WTC11 (cell line): ENCODE measurements at regions not wholly inside any gene's neighbourhood (a gene's known extent, or its start where the extent isn't known, plus 50 kb on each side); places are given as distances from the start of the nearest gene placed in this dataset.

Source experiments
- ATAC-seq: fragments of 200-7000 bp; cut with Tn5 transposase; 2 replicates; pipeline ENCODE4 v1.10.0; 2021; ENCODE audit warnings: mild to moderate bottlenecking, moderate library complexity
- CTCF ChIA-PET: fragments of 300-600 bp; sonication (Branson Sonifier 250); formaldehyde crosslinking; loops from one replicate; lab custom pipeline; 2021; ENCODE audit warnings: antibody characterized with exemption; lab: Charles Lee
- POLR2A ChIA-PET: fragments of 350-600 bp; sonication (Branson Sonifier 250); formaldehyde crosslinking; loops from one replicate; lab custom pipeline; 2021; ENCODE audit warnings: antibody characterized with exemption; lab: Charles Lee
- DNase-seq: peaks from one replicate; pipeline ENCODE4 v3.0.0; 2021; ENCODE audit warnings: low spot score
- H3K27ac Mint-ChIP-seq: 2 replicates; pipeline ENCODE4 v1.8.0; 2021; ENCODE audit warnings: mixed read lengths
- H3K27me3 Mint-ChIP-seq: 2 replicates; pipeline ENCODE4 v1.8.0; 2021; ENCODE audit warnings: low read depth, mild to moderate bottlenecking, moderate library complexity, mixed read lengths
- H3K36me3 Mint-ChIP-seq: 2 replicates; pipeline ENCODE4 v1.8.0; 2021; ENCODE audit warnings: mixed read lengths
- H3K4me1 Mint-ChIP-seq: 2 replicates; pipeline ENCODE4 v1.8.0; 2022; ENCODE audit warnings: mixed read lengths
- H3K4me3 Mint-ChIP-seq: 2 replicates; pipeline ENCODE4 v1.8.0; 2021; ENCODE audit warnings: mild to moderate bottlenecking, moderate library complexity, mixed read lengths
- H3K9me3 Mint-ChIP-seq: 2 replicates; pipeline ENCODE4 v1.8.0; 2021; ENCODE audit warnings: mixed read lengths
- AR ChIP-seq: fragments of 250-450 bp; sonication (Bioruptor Pico); IDR thresholded peaks from 2 replicates; pipeline ENCODE4 v1.9.0; 2021; ENCODE audit warnings: mild to moderate bottlenecking
- CREB1 ChIP-seq: sonication (generic); formaldehyde crosslinking; IDR thresholded peaks from 2 replicates; pipeline ENCODE4 v1.8.0; 2023; ENCODE audit warnings: mild to moderate bottlenecking, missing genetic modification reagents
- CTCF ChIP-seq: fragments of 200-600 bp; IDR thresholded peaks from 2 replicates; pipeline ENCODE4 v1.8.0; 2022; ENCODE audit warnings: antibody characterized with exemption
- E2F1 ChIP-seq: sonication (generic); formaldehyde crosslinking; IDR thresholded peaks from 2 replicates; pipeline ENCODE4 v1.8.0; 2022; ENCODE audit warnings: mild to moderate bottlenecking, missing genetic modification reagents
- E2F4 ChIP-seq: sonication (generic); formaldehyde crosslinking; IDR thresholded peaks from 2 replicates; pipeline ENCODE4 v1.8.1; 2022; ENCODE audit warnings: low read depth, mild to moderate bottlenecking, moderate library complexity, missing genetic modification reagents, borderline replicate concordance
- E2F5 ChIP-seq: sonication (generic); formaldehyde crosslinking; IDR thresholded peaks from 2 replicates; pipeline ENCODE4 v1.8.1; 2022; ENCODE audit warnings: mild to moderate bottlenecking, moderate library complexity, missing genetic modification reagents
- ELF4 ChIP-seq: sonication (generic); formaldehyde crosslinking; IDR thresholded peaks from 2 replicates; pipeline ENCODE4 v1.8.1; 2022; ENCODE audit warnings: low read depth, mild to moderate bottlenecking, moderate library complexity, missing genetic modification reagents
- ESRRA ChIP-seq: sonication (generic); formaldehyde crosslinking; IDR thresholded peaks from 2 replicates; pipeline ENCODE4 v1.8.1; 2022; ENCODE audit warnings: mild to moderate bottlenecking, missing genetic modification reagents, borderline replicate concordance
- GTF2I ChIP-seq: fragments of 250-450 bp; sonication (Bioruptor Pico); conservative IDR thresholded peaks from 2 replicates; pipeline ENCODE4 v1.4.0; 2021; ENCODE audit warnings: mild to moderate bottlenecking
- JUN ChIP-seq: sonication (generic); formaldehyde crosslinking; IDR thresholded peaks from 2 replicates; pipeline ENCODE4 v1.8.0; 2023; ENCODE audit warnings: mild to moderate bottlenecking, missing genetic modification reagents
- MXD4 ChIP-seq: fragments of 250-450 bp; sonication (Bioruptor Pico); IDR thresholded peaks from 2 replicates; pipeline ENCODE4 v1.8.0; 2021; ENCODE audit warnings: mild to moderate bottlenecking, moderate library complexity, borderline replicate concordance
- PRRX2 ChIP-seq: fragments of 250-450 bp; sonication (Bioruptor Pico); IDR thresholded peaks from 2 replicates; pipeline ENCODE4 v1.8.0; 2021; ENCODE audit warnings: mild to moderate bottlenecking
- SP1 ChIP-seq: sonication (generic); formaldehyde crosslinking; conservative IDR thresholded peaks from 2 replicates; pipeline ENCODE4 v1.8.1; 2022; ENCODE audit warnings: missing genetic modification reagents
- TEAD1 ChIP-seq: sonication (generic); formaldehyde crosslinking; IDR thresholded peaks from 2 replicates; pipeline ENCODE4 v1.8.0; 2022; ENCODE audit warnings: mild to moderate bottlenecking, missing genetic modification reagents
- TEAD4 ChIP-seq: sonication (generic); formaldehyde crosslinking; IDR thresholded peaks from 2 replicates; pipeline ENCODE4 v1.8.0; 2022; ENCODE audit warnings: mild to moderate bottlenecking, missing genetic modification reagents
- USF1 ChIP-seq: sonication (generic); formaldehyde crosslinking; IDR thresholded peaks from 2 replicates; pipeline ENCODE4 v1.8.0; 2022; ENCODE audit warnings: mild to moderate bottlenecking, missing genetic modification reagents
- ZBTB21 ChIP-seq: sonication (generic); formaldehyde crosslinking; IDR thresholded peaks from 2 replicates; pipeline ENCODE4 v1.8.1; 2023; ENCODE audit warnings: mild to moderate bottlenecking, missing genetic modification reagents, borderline replicate concordance
- ZNF281 ChIP-seq: sonication (generic); formaldehyde crosslinking; IDR thresholded peaks from 2 replicates; pipeline ENCODE4 v1.8.0; 2023; ENCODE audit warnings: mild to moderate bottlenecking, missing genetic modification reagents
- ZNF416 ChIP-seq: fragments of 250-450 bp; sonication (Bioruptor Pico); IDR thresholded peaks from 2 replicates; pipeline ENCODE4 v1.9.0; 2021; ENCODE audit warnings: mild to moderate bottlenecking, inconsistent platforms
- TF ChIP-seq, protein P1 (sequence below): sonication (generic); formaldehyde crosslinking; IDR thresholded peaks from 2 replicates; pipeline ENCODE4 v1.8.0; 2022; ENCODE audit warnings: missing genetic modification reagents
- TF ChIP-seq, protein P2 (sequence below): fragments of 250-450 bp; sonication (Bioruptor Pico); IDR thresholded peaks from 2 replicates; pipeline ENCODE4 v1.9.0; 2021; ENCODE audit warnings: moderate library complexity, mild to moderate bottlenecking, inconsistent platforms, borderline replicate concordance

DNA sequence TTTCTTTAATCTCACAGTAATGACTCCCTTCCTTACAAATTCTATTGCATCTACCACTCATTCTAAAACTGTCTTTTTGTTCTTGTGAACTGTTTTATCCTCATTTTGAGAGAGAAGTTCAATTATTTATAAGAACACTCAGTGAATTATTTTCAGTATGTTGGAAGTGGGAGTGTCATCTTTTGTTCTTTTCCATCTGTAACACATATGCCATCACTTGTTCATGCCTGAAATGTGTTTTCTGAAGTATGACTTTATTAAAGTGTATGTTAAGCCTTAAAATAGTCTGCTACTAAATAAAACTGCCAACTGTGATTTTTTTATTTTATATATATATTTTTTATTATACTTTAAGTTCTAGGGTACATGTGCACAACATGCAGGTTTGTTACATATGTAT lies 623.0 kb upstream of the CBLB start (continued):
- no peak for TF ChIP-seq ZNF281 (CRISPR knock-in tag)
- no peak for TF ChIP-seq CREB1 (CRISPR knock-in tag)

DNA sequence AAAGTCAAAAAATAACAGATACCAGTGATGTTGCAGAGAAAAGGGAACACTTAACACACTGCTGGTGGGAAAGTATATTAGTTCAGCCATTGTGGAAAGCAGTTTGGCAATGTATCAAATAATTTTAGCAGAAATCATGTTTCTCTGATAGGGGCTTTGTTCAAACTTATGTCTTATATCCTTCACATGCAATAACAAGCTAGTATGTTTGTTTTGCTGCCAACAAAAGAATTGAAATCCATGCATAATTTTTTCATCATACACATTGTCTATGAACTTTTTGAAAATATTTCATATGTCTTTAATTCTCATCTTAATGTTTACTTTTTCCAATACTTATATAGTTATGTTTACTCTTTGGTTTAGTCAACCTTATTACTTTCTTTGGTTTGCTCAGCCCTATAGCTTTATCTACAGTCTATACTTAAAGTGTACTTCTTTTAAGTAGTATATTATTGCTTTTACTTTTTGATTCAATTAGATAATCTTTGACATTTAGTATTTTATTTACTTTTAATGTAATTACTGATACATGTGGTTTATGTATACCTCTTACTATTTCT lies 639.6 kb upstream of the CBLB start:
- ATAC-seq = no peak
- Mint-ChIP-seq H3K27ac (no peak overlapping the region), H3K27me3 (no peaks in the 10 kb centered on the region), H3K9me3 (peaks cover 18% of the 10 kb centered on the region), H3K36me3 (0 out of 2 replicates have a peak, but pooled peaks cover 3% of the 10 kb centered on the region), H3K4me3 (no peak overlapping the region), H3K4me1 (no peaks in the 10 kb centered on the region)
- ChIA-PET CTCF (no interaction called here), POLR2A (no interaction called here)
- DNase-seq = no peak
- no peak for TF ChIP-seq USF1 (CRISPR knock-in tag)
- no peak for TF ChIP-seq MXD4
- TF ChIP-seq, protein P1, sequence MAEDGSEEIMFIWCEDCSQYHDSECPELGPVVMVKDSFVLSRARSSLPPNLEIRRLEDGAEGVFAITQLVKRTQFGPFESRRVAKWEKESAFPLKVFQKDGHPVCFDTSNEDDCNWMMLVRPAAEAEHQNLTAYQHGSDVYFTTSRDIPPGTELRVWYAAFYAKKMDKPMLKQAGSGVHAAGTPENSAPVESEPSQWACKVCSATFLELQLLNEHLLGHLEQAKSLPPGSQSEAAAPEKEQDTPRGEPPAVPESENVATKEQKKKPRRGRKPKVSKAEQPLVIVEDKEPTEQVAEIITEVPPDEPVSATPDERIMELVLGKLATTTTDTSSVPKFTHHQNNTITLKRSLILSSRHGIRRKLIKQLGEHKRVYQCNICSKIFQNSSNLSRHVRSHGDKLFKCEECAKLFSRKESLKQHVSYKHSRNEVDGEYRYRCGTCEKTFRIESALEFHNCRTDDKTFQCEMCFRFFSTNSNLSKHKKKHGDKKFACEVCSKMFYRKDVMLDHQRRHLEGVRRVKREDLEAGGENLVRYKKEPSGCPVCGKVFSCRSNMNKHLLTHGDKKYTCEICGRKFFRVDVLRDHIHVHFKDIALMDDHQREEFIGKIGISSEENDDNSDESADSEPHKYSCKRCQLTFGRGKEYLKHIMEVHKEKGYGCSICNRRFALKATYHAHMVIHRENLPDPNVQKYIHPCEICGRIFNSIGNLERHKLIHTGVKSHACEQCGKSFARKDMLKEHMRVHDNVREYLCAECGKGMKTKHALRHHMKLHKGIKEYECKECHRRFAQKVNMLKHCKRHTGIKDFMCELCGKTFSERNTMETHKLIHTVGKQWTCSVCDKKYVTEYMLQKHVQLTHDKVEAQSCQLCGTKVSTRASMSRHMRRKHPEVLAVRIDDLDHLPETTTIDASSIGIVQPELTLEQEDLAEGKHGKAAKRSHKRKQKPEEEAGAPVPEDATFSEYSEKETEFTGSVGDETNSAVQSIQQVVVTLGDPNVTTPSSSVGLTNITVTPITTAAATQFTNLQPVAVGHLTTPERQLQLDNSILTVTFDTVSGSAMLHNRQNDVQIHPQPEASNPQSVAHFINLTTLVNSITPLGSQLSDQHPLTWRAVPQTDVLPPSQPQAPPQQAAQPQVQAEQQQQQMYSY (CRISPR knock-in tag) = no peak
- no peak for TF ChIP-seq ELF4
- TF ChIP-seq ZBTB21 (CRISPR knock-in tag) = no peak
- TF ChIP-seq ZNF416 (CRISPR knock-in tag) = no peak
- TF ChIP-seq PRRX2 (CRISPR knock-in tag) = no peak
- TF ChIP-seq AR = no peak
- TF ChIP-seq E2F5 (CRISPR knock-in tag) = no peak
- TF ChIP-seq, protein P2, sequence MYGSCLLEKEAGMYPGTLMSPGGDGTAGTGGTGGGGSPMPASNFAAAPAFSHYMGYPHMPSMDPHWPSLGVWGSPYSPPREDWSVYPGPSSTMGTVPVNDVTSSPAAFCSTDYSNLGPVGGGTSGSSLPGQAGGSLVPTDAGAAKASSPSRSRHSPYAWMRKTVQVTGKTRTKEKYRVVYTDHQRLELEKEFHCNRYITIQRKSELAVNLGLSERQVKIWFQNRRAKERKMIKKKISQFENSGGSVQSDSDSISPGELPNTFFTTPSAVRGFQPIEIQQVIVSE = no peak
- TF ChIP-seq SP1 = no peak
- TF ChIP-seq E2F1 (CRISPR knock-in tag) = no peak
- TF ChIP-seq JUN (CRISPR knock-in tag) = no peak
- TF ChIP-seq TEAD1 = no peak
- no peak for TF ChIP-seq ESRRA
- no peak for TF ChIP-seq E2F4 (CRISPR knock-in tag)
- no peak for TF ChIP-seq GTF2I (CRISPR knock-in tag)
- no peak for TF ChIP-seq CTCF
- no peak for TF ChIP-seq TEAD4
